NCI-H2107 (cell line): ENCODE measurements at regions not wholly inside any gene's neighbourhood (a gene's known extent, or its start where the extent isn't known, plus 50 kb on each side); places are given as distances from the start of the nearest gene placed in this dataset.

Source experiments
- DNase-seq: peaks from one replicate; lab custom pipeline; 2025; lab: John Stamatoyannopoulos, UW

- no peak for DNase-seq
Measured at GRCh38 chr7:85573346-85573745, 386.5 kb upstream of the SEMA3D start.

- no peak for DNase-seq
Measured at GRCh38 chr7:85570898-85571297, 384.0 kb upstream of the SEMA3D start.

- DNase-seq = no peak
Measured at GRCh38 chr7:85567983-85568382, 381.1 kb upstream of the SEMA3D start.

- DNase-seq = no peak
Measured at GRCh38 chr7:85566095-85566794, 379.4 kb upstream of the SEMA3D start.

- no peak for DNase-seq
Measured at GRCh38 chr7:85565276-85565675, 378.4 kb upstream of the SEMA3D start.

- no peak for DNase-seq
Measured at GRCh38 chr7:85564861-85565260, 378.0 kb upstream of the SEMA3D start.

- DNase-seq = no peak
Measured at GRCh38 chr7:85561706-85562105, 374.9 kb upstream of the SEMA3D start.

GRCh38 chr7:85554236-85555178 lies 367.7 kb upstream of the SEMA3D start:
- DNase-seq = no peak

- no peak for DNase-seq
Measured at GRCh38 chr7:85535974-85536729, 349.3 kb upstream of the SEMA3D start.

GRCh38 chr7:85529831-85530230 lies 343.0 kb upstream of the SEMA3D start:
- DNase-seq = no peak

- no peak for DNase-seq
Measured at GRCh38 chr7:85529201-85529600, 342.3 kb upstream of the SEMA3D start.

GRCh38 chr7:85528581-85528980 lies 341.7 kb upstream of the SEMA3D start:
- no peak for DNase-seq

- DNase-seq = no peak
Measured at GRCh38 chr7:85525676-85526075, 338.8 kb upstream of the SEMA3D start.

- DNase-seq = no peak
Measured at GRCh38 chr7:85522070-85522469, 335.2 kb upstream of the SEMA3D start.

- DNase-seq = no peak
Measured at GRCh38 chr7:85521108-85521694, 334.3 kb upstream of the SEMA3D start.

GRCh38 chr7:85520175-85520574 lies 333.3 kb upstream of the SEMA3D start:
- no peak for DNase-seq

- DNase-seq = no peak
Measured at GRCh38 chr7:85516675-85517074, 329.8 kb upstream of the SEMA3D start.

GRCh38 chr7:85512790-85513189 lies 325.9 kb upstream of the SEMA3D start:
- no peak for DNase-seq

- DNase-seq = no peak
Measured at GRCh38 chr7:85510287-85510686, 323.4 kb upstream of the SEMA3D start.

- DNase-seq = no peak
Measured at GRCh38 chr7:85509476-85509875, 322.6 kb upstream of the SEMA3D start.

GRCh38 chr7:85508642-85509410 lies 322.0 kb upstream of the SEMA3D start:
- DNase-seq = no peak
